Upper lobe of left lung (tissue), 6 donors: ENCODE measurements at regions not wholly inside any gene's neighbourhood (a gene's known extent, or its start where the extent isn't known, plus 50 kb on each side); places are given as distances from the start of the nearest gene placed in this dataset.

Source experiments
- ATAC-seq, 2 donors: fragments of 200-7000 bp; cut with Tn5 transposase; one replicate each; pipeline ENCODE4 v1.9.1; 2022; ENCODE audit warnings: mild to moderate bottlenecking in 2 of 2, moderate library complexity in 2 of 2; ENCODE audit not compliant: low FRiP score in 2 of 2
- DNase-seq, 2 donors: peaks; one replicate each; pipeline ENCODE4 v3.0.0-alpha.2; 2019 to 2020
- H3K27ac ChIP-seq, 4 donors: fragments of 200-600 bp; sonication (generic); one replicate each; pipeline ENCODE4 v1.5.1; 2016 to 2019
- H3K27me3 ChIP-seq, 4 donors: fragments of 200-600 bp; sonication (generic); one replicate each; pipeline ENCODE4 v1.5.1; 2017 to 2019
- H3K36me3 ChIP-seq, 4 donors: fragments of 200-600 bp; sonication (generic); one replicate each; pipeline ENCODE4 v1.5.1; 2016 to 2019
- H3K4me1 ChIP-seq, 4 donors: fragments of 200-600 bp; sonication (generic); one replicate each; pipeline ENCODE4 v1.5.1; 2018 to 2019
- H3K4me3 ChIP-seq, 4 donors: fragments of 200-600 bp; sonication (generic); one replicate each; pipeline ENCODE4 v1.5.1; 2017 to 2019; ENCODE audit warnings: mild to moderate bottlenecking in 2 of 4, moderate library complexity in 1 of 4
- H3K9me3 ChIP-seq, 4 donors: fragments of 200-600 bp; sonication (generic); one replicate each; pipeline ENCODE4 v1.5.1; 2018 to 2019
- CTCF ChIP-seq, 6 experiments: fragments of 450-650 bp in 4 of 6; fragments of 200-600 bp in 2 of 6; sonication (generic) in 2 of 6; IDR thresholded peaks; one replicate each; pipeline ENCODE4 v1.5.1; 2016 to 2019; ENCODE audit warnings: antibody characterized with exemption in 6 of 6
- EP300 ChIP-seq, 4 donors: sonication (generic); formaldehyde crosslinking; IDR thresholded peaks; one replicate each; pipeline ENCODE4 v1.5.1; 2017; ENCODE audit warnings: antibody characterized with exemption in 4 of 4, control low read depth in 2 of 4
- POLR2A ChIP-seq, 4 donors: fragments of 450-650 bp; IDR thresholded peaks; one replicate each; pipeline ENCODE4 v1.5.1; 2016 to 2017; ENCODE audit warnings: antibody characterized with exemption in 4 of 4, mild to moderate bottlenecking in 2 of 4
- POLR2AphosphoS5 ChIP-seq, 2 donors: sonication (generic); formaldehyde crosslinking; IDR thresholded peaks; one replicate each; pipeline ENCODE4 v1.5.1; 2017; ENCODE audit warnings: antibody characterized with exemption in 2 of 2
- WGBS, 2 donors: methylation state at CpG; one replicate each; pipeline ENCODE4 v1.1.5; 2017 to 2018; 5-methylcytosine and 5-hydroxymethylcytosine counted together
- donor health status: DM: no; HTN: no; CAD: no; lungs with moderate emphysema.
- donor health status: DM: no; HTN: yes; CAD: no; lungs with severe emphysema.

GRCh38 chr6:66134021-66134420 lies 427.0 kb upstream of the EYS start:
- ATAC-seq, result no peak
- 54 to 63% methylated on average over 2 of the region's 2 CpGs for WGBS, 2 donors
- peaks cover 0 to 7% (median 0%) of the 10 kb centered on the region in 4 donors for H3K9me3 ChIP-seq

GRCh38 chr6:66128656-66129055 lies 421.6 kb upstream of the EYS start:
- ATAC-seq (no peak), DNase-seq (no peak)
- Histone ChIP-seq H3K4me1 (no peaks in the 10 kb centered on the region), H3K27ac (no peak overlapping the region), H3K36me3 (no peaks in the 10 kb centered on the region), H3K27me3 (no peaks in the 10 kb centered on the region), H3K4me3 (no peak overlapping the region), H3K9me3 (peaks cover 0 to 4% (median 0%) of the 10 kb centered on the region in 4 donors)
- TF ChIP-seq EP300 (IDR thresholded peaks at IDR 0.05) (no peak), CTCF (IDR thresholded peaks at IDR 0.05) (no peak), POLR2A (IDR thresholded peaks at IDR 0.05) (no peak), POLR2AphosphoS5 (IDR thresholded peaks at IDR 0.05) (no peak)
- WGBS, 2 donors, result 91 to 93% methylated on average over 1 of the region's 1 CpG

More at GRCh38 chr6:66134021-66134420, 427.0 kb upstream of the EYS start:
- Histone ChIP-seq H3K27me3 (no peaks in the 10 kb centered on the region), H3K36me3 (no peaks in the 10 kb centered on the region), H3K27ac (no peak overlapping the region), H3K4me3 (no peak overlapping the region), H3K4me1 (no peaks in the 10 kb centered on the region)
- no peak for DNase-seq
- TF ChIP-seq CTCF (IDR thresholded peaks at IDR 0.05), result no peak
- TF ChIP-seq POLR2AphosphoS5 (IDR thresholded peaks at IDR 0.05), result no peak
- TF ChIP-seq EP300 (IDR thresholded peaks at IDR 0.05), result no peak
- TF ChIP-seq POLR2A (IDR thresholded peaks at IDR 0.05), result no peak

GRCh38 chr6:66128243-66128642 lies 421.2 kb upstream of the EYS start:
- 46 to 55% methylated on average over 2 of the region's 2 CpGs for WGBS, 2 donors
- Histone ChIP-seq H3K9me3 (peaks cover 0 to 4% (median 0%) of the 10 kb centered on the region in 4 donors), H3K27ac (no peak overlapping the region), H3K4me3 (no peak overlapping the region), H3K4me1 (no peaks in the 10 kb centered on the region), H3K27me3 (no peaks in the 10 kb centered on the region), H3K36me3 (no peaks in the 10 kb centered on the region)
- DNase-seq (no peak), ATAC-seq (no peak)
- TF ChIP-seq POLR2AphosphoS5 (IDR thresholded peaks at IDR 0.05) (no peak), POLR2A (IDR thresholded peaks at IDR 0.05) (no peak), CTCF (IDR thresholded peaks at IDR 0.05) (no peak), EP300 (IDR thresholded peaks at IDR 0.05) (no peak)

- TF ChIP-seq POLR2A (IDR thresholded peaks at IDR 0.05) (no peak), EP300 (IDR thresholded peaks at IDR 0.05) (no peak), POLR2AphosphoS5 (IDR thresholded peaks at IDR 0.05) (no peak), CTCF (IDR thresholded peaks at IDR 0.05) (no peak)
- DNase-seq (no peak), ATAC-seq (no peak)
- Histone ChIP-seq H3K9me3 (peaks cover 0 to 4% (median 0%) of the 10 kb centered on the region in 4 donors), H3K4me1 (no peaks in the 10 kb centered on the region), H3K27ac (no peak overlapping the region), H3K36me3 (no peaks in the 10 kb centered on the region), H3K27me3 (no peaks in the 10 kb centered on the region), H3K4me3 (no peak overlapping the region)
- 84 to 89% methylated on average over 5 of the region's 5 CpGs for WGBS, 2 donors
Measured at GRCh38 chr6:66127061-66127460, 420.0 kb upstream of the EYS start.

GRCh38 chr6:66126358-66126757 lies 419.3 kb upstream of the EYS start:
- TF ChIP-seq CTCF (IDR thresholded peaks at IDR 0.05), result no peak
- TF ChIP-seq EP300 (IDR thresholded peaks at IDR 0.05), result no peak
- TF ChIP-seq POLR2AphosphoS5 (IDR thresholded peaks at IDR 0.05), result no peak
- TF ChIP-seq POLR2A (IDR thresholded peaks at IDR 0.05), result no peak
- no peak for DNase-seq
- H3K27me3 ChIP-seq, result no peaks in the 10 kb centered on the region
- no peaks in the 10 kb centered on the region for H3K36me3 ChIP-seq
- H3K9me3 ChIP-seq, result peaks cover 0 to 4% (median 0%) of the 10 kb centered on the region in 4 donors
- no peak for ATAC-seq
- H3K27ac ChIP-seq, result no peak overlapping the region
- H3K4me1 ChIP-seq, result no peaks in the 10 kb centered on the region
- H3K4me3 ChIP-seq, result no peak overlapping the region
- 87% methylated on average over 3 of the region's 3 CpGs; no CpG with 5 or more reads in 1 of the 2 donors for WGBS, 2 donors
